NCI-H345 (cell line): ENCODE measurements at regions not wholly inside any gene's neighbourhood (a gene's known extent, or its start where the extent isn't known, plus 50 kb on each side); places are given as distances from the start of the nearest gene placed in this dataset.

Experiments used
- DNase-seq: peaks from one replicate; lab custom pipeline; 2025; lab: John Stamatoyannopoulos, UW

DNA sequence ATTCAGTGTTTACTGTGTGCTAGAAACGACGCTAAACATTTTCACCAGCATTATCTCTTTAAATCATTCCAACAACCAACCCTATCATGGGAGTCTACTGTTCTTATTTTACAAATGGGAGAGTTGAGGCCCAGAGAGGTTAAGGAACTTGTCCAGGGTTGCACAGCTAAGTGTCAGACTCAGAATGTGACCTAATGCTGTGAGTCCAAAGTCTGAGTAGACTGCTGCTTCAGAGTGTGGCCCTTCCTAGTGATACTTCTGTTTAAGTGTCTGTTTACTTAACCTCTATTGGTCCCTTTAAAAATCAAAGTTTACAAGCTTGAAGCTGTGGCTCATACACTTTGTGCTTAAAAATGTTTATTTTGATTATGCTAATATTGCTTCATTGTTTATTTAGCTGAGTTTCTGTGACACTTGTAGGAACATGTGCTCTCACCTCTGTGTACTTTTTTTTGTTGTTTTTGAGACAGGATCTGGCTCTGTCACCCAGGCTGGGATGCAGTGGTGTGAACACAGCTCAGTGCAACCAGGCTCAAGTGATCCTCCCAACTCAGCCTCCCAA, 84.4 kb upstream of the SYPL1 start:
- no peak for DNase-seq

DNA sequence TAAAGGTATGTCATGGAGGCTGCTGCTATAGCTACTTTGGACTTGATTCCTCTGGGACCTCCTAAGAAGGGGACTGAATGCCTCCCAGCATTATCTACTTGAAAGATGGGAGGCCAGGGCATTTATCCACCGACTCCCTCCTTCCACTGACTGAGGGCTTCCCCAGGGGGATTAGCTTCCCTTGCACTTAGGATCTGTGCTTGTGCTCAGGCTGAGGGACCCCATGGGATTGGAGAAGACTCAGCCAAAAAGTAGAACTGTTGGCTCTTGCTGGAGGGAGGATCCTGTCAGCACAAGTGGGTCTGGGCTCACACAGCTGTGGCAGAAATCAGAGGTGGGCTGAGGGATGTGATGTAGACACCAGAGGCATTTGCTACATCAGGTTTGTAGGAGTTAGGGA, 81.5 kb upstream of the SYPL1 start:
- DNase-seq: no peak

DNA sequence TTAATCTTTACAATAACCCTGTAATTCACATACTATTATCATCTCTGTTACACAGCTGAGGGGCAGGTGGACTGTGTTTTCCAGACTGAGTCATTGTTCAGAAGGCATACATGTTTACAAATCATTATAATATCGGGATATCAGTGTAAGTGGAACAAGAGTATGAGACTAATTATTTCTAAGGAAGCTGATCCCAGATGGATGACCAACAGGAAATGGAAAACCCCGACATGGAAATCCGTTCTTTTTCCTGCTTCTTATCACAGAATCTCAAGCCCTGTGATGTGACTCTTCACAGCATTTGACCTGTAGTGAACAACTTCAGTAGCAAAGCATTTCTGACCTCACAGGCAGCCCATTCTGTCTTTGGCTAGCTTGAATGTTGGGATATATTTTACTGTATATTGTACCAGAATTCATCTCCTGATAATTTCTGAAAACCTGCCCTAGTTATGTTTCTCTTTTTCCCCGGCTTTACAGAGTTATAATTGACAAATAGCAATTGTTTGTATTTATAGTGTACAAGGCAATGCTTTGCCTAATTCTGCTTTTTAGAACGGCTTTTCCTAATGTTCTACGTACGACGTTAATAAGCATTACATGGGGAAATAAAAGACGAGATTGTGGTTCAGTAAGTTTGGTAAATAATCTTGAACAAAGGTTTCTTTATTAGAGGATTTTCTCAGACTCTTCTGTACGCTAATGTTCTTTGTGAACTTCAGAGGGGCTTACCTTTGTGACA, 78.6 kb upstream of the SYPL1 start:
- no peak for DNase-seq

DNA sequence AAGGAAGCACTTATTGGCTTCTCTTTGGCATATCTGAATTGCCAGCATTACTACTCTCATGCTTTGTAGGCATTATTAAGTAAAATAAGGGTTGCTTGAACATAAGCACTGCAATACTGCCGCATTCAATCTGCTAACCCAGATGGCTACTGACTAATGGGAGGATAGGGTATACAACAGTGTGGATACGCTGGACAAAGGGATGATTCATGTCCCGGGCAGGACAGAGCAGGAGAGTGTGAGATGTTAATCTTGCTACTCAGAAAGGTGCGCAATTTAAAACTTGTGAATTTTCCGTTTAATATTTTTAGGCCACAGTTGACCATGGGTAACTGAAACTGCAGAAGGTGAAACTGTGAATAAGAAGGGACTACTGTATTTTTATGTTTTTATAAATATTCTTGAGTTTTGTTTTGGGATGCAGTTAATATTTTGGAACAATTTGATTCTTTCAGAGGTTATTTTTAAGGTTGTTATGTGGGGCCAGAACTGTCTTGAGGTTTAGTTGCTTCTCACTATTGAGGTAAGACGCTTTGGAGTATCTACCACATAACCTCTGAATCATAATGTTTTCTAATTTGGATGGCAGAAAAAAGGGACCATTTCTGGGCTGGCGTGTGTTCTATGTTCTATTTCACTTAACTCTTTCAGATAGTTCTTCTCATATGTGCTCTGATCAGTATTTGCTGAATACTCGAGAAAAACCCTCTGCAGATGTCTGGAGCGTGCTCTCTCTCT, 75.7 kb upstream of the SYPL1 start:
- no peak for DNase-seq

DNA sequence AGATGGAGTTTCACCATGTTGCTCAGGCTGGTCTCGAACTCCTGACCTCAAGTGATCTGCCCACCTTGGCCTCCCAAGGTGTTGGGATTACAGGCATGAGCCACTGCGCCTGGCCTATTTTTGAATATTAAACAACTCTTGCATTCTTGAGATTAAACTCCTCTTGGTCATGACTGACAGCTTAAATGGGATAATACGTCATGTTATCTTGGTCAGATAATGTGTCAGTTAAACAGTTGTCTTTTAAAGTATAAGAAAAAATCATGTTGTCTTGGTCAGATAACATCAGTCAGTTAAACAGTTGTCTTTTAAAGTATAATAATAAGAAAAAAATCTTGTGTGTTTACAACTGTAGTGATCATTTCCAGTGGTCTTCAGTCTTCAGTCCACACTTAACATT, 73.6 kb upstream of the SYPL1 start:
- DNase-seq: no peak

DNA sequence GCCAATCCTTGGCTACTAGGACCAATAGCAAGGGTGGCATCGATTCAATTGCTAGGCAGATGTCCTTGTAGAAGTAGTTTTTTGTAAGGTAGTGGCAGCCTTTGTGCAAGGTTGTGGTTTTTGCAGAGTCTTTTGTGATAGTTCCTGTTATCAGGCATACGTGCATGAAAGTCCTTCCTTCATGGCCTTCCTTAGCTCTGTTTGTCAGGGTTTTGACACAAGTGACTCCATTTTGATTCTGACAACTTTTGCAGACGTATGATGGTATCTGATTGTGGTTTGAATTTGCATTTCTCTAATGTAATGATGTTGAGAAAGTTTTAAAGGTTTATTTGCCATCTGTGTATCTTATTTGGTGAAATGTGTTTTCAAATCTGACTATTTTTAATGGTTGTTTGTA, 71.8 kb upstream of the SYPL1 start:
- no peak for DNase-seq

DNA sequence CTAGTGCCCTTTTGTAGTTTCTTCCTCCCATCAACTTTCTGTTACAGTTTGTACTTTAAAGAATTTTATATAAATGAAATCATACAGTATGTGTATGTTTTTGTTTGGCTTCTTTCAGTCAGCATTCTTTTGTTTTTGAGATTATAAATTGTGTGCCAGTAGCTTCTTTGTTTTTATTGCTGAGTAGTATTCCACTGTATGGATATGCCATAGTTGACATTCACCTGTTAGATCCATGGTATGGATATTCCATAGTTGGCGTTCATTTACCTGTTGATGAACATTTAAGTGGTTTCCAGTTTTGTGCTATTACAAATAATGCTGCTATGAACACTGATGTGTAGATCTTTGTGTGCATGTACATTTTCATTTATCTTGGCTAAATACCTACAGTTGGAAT, 70.8 kb upstream of the SYPL1 start:
- DNase-seq: no peak

DNA sequence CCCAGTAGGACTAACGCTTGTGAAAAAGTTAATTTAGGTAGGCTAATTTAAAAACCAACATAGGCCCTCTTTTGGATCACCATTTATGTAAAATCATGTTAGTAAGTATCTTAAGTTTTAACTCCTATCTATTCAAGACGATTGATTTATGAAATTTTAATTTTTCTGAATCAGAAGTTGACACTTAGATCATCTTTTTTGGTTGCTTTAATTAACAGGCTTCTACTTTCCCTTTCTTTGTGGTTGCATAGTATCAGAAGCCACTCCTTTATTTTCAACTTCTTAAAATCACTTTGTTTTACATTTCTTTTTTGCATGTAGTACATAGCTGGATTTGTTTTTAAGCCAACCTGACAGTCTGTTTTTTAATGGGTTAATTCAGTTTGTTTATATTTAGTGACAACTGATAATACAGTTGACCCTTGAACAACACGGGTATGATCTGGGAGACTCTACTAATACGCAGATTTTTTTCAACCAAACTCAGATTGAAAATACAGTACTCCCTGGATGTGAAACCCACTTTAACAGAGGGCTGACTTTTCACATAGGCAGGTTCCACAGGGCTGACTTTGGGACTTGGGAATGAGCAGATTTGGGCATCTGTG, 69.7 kb upstream of the SYPL1 start:
- no peak for DNase-seq

DNA sequence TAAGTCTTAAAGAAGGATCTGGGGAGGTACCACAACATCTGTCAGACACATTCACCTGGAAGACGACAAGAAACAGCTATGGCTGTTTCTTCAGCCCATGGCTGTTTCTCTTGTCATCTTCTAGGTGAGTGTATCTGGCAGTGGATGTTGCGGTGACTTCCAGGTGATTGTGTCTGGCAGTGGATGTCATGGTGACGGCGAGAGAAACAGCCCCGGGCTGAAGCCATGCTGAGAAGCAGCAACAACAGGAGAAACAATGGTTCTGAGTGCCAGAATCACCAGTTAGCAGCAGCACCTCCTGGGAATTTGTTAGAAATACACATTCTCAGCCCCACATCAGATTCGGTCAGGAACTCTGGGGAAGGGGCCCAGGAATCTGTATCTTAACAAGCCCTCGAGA, 68.6 kb upstream of the SYPL1 start:
- peak; percentile 84 for DNase-seq

DNA sequence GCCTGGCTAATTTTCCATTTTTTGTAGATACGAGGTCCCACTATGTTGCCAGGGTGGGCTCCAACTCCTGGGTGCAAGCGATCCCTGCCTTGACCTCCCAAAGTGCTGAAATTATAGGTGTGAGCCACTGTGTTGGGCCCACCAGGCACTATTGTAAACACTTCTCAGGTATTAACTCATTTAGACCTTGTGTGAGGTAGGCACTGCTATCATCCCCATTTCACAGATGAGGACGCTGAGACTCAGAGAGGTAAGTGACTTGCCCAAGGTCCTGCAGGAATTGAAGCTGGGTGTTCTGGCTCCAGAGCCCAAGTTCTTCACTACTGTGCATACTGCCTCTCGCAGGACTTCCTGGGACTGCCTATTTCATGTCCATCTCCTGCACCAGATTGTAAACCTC, 67.1 kb upstream of the SYPL1 start:
- DNase-seq: no peak

DNA sequence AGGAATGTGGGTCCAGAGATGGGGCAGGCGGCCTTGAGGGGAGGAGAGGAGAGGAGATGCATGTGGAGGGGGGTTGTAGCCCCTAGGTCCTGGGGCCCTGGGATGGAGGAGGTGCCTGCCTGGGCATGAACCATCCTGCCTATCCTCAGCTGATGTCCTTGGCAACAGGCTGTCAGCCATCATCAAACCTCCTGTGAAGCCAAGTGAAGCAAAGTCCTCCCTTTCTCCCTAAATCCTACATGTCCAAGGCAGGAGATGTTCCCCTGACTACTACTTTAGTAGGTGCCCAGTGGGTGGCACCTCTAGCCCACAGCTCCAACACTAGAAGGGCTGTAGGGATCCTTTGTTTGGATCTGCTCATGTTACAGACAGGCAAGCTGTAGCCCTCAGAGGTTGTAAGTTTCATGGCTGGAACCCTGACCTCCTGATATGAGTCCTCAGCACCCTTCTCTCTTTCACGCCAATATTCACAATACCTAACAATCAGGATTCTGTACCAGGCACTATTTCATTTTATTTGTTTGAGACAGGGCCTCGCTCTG, 66.6 kb upstream of the SYPL1 start:
- peak; percentile 33 for DNase-seq

DNA sequence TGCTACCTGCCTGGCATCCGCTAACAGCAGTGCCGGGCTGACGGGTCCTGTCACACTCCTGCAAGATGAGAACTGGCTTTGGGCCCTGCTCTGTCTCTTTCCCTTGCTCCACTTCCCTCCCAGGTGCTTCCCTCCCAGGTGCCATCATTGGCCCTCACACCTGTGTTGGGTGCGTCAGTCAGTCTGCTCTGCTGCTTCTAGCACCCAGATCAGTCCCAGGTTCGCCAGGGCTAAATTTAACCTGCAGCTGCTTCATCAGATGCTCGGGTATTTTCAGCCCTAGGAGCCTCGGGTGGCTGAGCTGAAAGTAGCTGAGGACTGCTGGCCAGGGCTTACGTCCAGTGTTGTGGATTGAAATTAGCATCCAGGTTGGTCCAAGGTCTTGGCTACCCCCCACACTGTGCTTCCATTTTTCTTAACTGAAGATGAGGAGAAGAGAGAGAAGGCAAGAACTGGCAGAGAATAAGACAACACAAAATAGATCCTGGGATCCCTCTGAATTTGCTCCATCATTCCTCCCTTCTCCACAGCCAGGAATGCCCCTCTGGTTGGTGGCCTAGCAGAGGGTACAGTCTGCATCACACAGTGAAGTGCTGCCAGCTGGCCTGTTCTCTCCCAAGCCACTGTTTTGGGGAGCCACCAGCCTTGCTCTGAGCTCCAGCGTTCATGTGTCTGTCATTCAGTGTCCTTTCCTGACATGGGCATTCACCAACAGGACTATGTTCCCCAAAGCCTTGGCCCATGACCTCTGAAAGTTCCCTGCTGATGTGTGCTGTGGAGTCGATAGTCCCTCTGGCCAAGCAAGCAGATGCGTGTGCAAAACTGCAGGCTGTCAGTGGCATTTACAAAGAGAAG, 65.9 kb upstream of the SYPL1 start:
- no peak for DNase-seq

DNA sequence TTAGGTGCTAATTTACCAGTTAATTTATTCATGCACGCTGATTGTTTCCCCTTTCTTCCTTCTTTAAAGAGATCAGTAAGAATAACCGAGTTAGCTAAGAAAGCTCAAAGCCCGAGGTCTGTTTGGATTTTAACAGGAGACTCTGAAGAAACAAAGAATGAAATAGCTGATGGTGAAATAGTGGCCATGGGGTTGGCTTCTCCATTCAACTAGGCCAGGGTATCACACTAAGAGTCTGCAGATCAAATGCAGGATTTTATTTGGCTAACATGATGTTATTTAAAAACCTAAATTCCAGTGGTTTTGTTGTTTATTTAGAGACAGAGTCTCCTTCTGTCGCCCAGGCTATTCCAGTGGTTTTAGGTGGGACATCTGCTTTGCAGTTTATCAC, 65.2 kb upstream of the SYPL1 start:
- DNase-seq: no peak

DNA sequence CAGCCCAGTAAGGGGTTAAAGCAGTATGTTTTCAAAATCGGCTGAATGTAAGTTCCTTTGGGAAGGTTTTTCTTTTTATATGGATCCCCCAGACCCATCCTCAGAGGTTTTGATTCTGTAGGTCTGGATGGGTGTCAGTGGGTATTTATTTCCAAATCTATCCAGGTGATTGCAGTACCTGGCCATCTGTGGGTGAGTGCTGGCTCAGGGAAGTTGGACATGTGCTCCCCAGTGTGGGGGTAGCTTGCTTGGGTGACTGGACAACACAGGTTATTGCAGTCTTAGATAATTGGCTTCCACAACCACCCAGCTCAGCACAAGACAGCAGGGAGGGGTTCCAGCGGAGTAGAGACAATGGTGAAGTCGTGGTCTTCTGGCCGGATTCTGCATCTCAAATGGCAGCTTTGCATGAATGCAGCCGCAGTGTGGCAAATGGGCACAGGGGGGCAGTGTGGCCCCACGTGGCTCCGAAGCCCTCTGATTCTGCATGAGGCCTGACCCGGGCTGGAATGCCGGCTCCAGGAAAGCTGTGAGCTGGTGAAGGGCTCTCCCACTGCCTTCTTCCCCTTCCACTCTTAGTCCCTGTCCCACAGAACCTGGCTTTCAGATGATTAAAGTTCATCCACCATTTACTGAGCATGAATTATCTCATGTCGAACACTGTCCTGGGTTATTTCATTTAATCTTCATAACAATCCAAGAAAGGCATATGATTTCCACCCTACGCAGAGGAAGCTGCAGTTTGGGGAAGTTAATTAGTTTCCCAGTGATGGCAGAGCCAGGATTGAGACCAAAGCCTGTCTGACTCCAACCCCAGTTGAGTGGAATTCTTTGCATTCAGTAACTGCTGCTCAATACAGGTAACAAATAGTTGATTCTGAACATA, 64.5 kb upstream of the SYPL1 start:
- peak; percentile 77 for DNase-seq

DNA sequence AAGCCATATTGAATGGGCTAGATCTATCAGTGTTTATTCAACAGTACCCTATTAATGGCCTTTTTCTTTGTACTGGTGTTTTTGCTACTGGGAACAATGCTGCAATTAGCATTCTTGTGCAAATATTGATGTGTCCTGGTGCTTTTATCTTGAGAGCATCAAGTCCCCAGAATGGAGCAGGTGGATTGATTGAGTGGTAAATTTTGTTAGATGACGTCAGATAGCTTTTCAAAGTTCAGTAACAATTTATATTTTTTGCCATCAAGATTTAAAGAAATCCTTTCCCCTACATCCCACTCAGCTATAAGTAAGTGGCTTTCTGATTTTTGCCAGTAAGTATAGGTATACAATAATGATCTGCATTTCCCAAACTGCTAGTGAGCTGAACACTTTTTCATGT, 63.4 kb upstream of the SYPL1 start:
- DNase-seq: peak; percentile 4

DNA sequence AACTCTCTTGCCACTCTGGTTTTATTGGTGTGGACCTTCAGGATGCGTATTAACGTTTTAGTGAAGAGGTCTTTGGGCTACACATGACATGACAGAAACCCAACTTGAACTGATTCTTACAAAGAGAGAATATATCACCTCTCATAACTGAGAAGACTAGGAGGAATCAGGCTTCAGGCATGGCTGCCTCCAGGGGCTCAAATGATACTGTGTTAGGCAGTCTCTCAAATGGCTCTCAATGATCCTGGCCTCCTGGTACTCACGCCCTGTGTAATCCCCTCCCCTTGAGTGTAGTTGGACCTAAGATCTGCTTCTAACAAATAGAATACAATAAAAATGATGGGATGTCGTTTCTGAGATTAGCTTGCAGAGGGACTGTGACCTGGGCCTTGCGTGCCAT, 58.5 kb upstream of the SYPL1 start:
- DNase-seq: no peak

DNA sequence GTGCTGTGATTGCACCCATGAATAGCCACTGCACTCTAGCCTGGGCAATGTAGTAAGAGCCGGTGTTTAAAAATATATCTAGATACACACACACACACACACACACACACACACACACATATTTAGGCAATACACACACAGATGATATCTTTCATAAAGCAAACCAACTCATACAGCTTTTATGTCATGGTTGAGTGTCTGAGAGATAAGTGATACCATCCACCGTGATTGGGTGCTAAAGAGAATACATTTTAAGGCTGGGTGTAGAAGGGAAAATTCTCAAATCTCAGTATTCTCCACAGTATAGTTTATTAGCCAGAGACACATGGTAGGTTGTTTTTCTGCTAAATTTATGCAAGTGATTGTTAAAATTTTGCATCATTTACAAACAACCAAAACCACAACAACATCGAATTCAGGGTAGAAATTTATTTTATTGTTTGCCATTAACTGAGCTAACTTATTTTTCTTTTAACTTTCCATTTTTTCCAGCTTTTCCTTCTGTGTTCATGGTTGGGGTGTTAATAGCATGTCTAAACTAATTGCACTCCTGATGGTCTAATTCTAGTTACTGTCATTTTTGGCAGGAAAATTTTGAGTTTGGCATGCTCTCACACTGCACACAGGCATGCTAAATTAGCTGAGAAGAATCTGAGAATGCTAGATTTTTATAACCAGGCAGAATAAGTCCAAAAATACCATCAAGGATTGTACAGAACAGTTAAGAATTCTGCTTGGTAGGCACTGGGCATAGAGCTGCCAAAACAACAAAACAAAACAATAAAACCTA, 57.9 kb upstream of the SYPL1 start:
- DNase-seq: no peak

DNA sequence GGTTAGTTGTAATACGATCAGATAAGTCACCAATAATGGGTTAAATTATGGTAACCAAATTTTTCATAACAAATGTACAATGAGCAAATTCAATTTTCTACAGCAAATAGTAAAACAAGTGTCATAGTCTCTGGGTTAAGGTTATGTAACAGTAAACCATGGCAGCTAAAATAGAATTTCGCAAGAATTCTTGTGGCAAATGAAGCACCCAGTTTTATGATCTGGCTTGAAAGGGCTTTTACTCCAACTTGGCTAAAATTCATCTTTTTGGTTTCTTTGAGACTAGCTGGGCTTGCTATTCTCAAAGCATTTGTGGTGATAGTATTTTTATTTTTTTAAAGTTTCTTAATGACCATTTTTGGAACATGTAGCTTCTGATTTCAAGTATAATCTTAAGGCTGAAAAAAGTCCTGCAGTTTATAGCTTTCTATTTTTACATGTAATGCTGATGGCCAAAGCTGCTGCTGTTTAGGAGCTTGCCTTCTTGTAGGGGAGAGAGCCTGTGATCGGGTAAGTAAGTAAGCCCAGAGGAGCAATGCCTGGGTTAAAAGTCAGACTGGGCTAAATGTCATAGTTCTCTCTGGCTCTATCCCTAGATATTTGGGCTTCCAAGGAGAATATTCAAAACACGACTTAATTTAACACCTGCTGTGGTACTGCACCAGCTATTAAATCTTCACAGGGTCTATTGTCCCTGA, 55.5 kb upstream of the SYPL1 start:
- DNase-seq: no peak

DNA sequence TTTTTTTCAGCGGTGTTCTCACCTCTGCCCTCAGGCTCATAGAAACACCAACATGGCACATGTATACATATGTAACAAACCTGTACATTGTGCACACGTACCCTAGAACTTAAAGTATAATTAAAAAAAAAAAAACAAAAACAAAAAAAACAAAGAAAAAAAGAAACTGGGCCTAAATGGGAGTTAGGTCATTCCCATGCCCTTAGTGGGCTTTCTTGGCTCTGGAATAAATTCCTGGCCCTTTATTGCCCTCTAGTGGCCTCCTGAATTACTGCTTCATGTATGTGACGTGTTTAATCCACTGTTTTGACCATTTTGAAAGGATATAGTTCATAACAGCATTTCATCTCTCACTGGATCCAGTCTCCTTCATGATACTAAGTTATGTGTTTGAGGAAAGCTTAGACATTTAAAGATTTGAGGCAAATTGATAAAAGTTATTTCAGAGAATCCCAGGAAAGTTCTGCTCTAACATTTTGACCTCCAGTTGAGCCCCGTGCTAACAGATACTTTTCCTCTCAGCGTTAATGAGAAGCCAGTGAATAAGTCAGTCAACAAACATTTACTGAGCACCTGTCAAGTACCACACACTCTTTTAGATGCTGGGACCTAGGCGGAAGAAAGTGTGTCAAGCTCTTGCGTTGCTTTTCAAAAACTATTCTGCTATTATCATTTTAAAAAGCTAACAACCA, 54.7 kb upstream of the SYPL1 start:
- peak; percentile 61 for DNase-seq
